Glutamatergic neuron (in vitro differentiated cells): ENCODE measurements at regions not wholly inside any gene's neighbourhood (a gene's known extent, or its start where the extent isn't known, plus 50 kb on each side); places are given as distances from the start of the nearest gene placed in this dataset.

Experiments
- DNase-seq: peaks from one replicate; pipeline ENCODE4 v3.0.0; 2022
- H3K27ac Mint-ChIP-seq: one replicate; pipeline ENCODE4 v1.8.0; 2020; ENCODE audit warnings: mild to moderate bottlenecking, mixed read lengths, inconsistent platforms; ENCODE audit not compliant: unreplicated experiment
- H3K27me3 Mint-ChIP-seq: one replicate; pipeline ENCODE4 v1.8.0; 2020; ENCODE audit warnings: mild to moderate bottlenecking, moderate library complexity, mixed read lengths, inconsistent platforms; ENCODE audit not compliant: unreplicated experiment
- H3K36me3 Mint-ChIP-seq: one replicate; pipeline ENCODE4 v1.8.0; 2020; ENCODE audit warnings: mild to moderate bottlenecking, mixed read lengths, inconsistent platforms; ENCODE audit not compliant: unreplicated experiment
- H3K4me1 Mint-ChIP-seq: one replicate; pipeline ENCODE4 v1.8.0; 2020; ENCODE audit warnings: mild to moderate bottlenecking, low read depth, mixed read lengths, inconsistent platforms; ENCODE audit not compliant: unreplicated experiment
- H3K4me3 Mint-ChIP-seq: one replicate; pipeline ENCODE4 v1.8.0; 2020; ENCODE audit warnings: mild to moderate bottlenecking, mixed read lengths, inconsistent platforms; ENCODE audit not compliant: unreplicated experiment
- H3K9me3 Mint-ChIP-seq: one replicate; pipeline ENCODE4 v1.8.0; 2020; ENCODE audit warnings: mild to moderate bottlenecking, moderate library complexity, mixed read lengths, inconsistent platforms; ENCODE audit not compliant: unreplicated experiment
- TF ChIP-seq, protein P1 (sequence below): fragments of 200-600 bp; sonication (generic); IDR thresholded peaks from one replicate; pipeline ENCODE4 v1.5.0; 2021; ENCODE audit not compliant: partially characterized antibody, unreplicated experiment

DNA sequence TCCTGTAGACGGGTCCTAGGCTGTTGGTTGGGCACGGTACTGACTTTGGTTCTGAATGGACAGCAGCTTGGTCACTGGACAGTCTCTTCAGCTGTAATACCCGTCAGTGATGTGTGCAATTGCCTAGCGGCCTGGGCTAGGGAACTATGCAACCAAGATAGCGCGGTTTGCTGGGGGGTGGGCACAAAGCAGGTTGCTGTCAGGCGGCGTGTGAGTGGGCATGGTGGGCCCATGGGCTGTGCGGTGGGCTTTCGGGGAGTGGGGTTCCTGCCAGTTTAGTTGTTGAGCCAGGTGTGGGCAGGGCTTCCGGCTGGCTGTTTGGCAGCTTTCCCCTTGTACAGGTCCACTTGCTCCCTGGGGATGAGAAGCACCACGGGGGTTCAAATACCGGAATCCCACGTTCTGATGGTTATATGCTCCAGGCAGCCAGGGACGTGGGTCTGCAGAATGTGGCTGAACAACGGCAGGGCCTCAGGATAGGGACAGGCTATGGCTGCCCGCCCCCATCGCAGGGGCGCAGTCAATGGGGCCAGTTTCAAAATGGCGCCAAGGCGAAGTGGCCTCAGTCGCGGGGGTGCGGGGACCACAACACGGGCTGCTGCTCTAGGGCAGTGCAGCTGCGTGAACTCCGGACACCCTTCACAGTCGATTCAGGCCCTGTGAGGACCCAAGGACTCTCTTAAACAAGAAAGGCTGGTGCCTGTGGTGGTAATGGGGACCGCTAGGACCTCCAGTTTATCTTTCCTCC is 407.5 kb upstream of the FIGN start:
- TF ChIP-seq, protein P1, sequence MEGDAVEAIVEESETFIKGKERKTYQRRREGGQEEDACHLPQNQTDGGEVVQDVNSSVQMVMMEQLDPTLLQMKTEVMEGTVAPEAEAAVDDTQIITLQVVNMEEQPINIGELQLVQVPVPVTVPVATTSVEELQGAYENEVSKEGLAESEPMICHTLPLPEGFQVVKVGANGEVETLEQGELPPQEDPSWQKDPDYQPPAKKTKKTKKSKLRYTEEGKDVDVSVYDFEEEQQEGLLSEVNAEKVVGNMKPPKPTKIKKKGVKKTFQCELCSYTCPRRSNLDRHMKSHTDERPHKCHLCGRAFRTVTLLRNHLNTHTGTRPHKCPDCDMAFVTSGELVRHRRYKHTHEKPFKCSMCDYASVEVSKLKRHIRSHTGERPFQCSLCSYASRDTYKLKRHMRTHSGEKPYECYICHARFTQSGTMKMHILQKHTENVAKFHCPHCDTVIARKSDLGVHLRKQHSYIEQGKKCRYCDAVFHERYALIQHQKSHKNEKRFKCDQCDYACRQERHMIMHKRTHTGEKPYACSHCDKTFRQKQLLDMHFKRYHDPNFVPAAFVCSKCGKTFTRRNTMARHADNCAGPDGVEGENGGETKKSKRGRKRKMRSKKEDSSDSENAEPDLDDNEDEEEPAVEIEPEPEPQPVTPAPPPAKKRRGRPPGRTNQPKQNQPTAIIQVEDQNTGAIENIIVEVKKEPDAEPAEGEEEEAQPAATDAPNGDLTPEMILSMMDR = no peak
- Mint-ChIP-seq H3K4me3 (no peak overlapping the region), H3K9me3 (no peaks in the 10 kb centered on the region), H3K27me3 (peaks cover 3% of the 10 kb centered on the region), H3K4me1 (no peaks in the 10 kb centered on the region), H3K36me3 (no peaks in the 10 kb centered on the region), H3K27ac (no peak overlapping the region)
- DNase-seq = no peak

DNA sequence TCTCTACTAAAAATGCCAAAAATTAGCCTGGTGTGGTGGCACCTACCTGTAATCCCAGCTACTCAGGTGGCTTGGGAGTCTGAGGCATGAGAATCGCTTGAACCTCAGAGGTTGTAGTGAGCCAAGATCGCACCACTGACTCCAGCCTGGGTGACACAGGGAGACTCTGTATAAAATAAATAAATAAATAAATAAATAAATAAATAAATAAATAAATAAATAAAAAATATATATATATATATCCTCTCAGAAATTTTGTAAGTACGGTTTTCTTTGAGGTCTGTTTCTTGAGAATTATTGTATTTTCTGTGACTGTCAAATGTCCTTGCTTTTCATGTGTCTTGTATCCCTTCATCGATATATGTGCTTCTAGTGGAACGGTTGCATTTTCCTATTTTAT is 406.9 kb upstream of the FIGN start:
- peaks cover 3% of the 10 kb centered on the region for H3K27me3 Mint-ChIP-seq
- H3K36me3 Mint-ChIP-seq = no peaks in the 10 kb centered on the region
- no peaks in the 10 kb centered on the region for H3K4me1 Mint-ChIP-seq
- no peak overlapping the region for H3K27ac Mint-ChIP-seq
- no peak overlapping the region for H3K4me3 Mint-ChIP-seq
- no peaks in the 10 kb centered on the region for H3K9me3 Mint-ChIP-seq
- TF ChIP-seq, protein P1 = no peak
- no peak for DNase-seq

DNA sequence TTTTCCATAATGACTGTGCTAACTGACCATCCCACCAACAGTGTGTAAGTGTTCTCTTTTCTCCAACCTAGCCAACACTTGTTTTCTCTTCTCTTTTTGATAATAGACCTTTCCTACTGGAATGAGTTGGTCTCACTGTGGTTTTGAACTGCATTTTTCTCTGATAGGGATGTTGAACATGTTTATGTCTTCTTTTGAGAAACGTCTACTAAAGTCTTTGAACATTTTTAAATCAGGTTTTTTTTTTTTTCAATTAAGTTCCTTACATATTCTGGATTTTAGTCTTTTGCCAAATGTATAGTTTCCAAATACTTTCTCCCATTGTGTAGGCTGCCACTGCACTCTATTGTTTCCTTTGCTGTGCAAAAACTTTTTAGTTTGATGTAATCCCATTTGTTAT is 405.5 kb upstream of the FIGN start:
- no peaks in the 10 kb centered on the region for H3K36me3 Mint-ChIP-seq
- peaks cover 3% of the 10 kb centered on the region for H3K27me3 Mint-ChIP-seq
- DNase-seq = no peak
- no peaks in the 10 kb centered on the region for H3K9me3 Mint-ChIP-seq
- TF ChIP-seq, protein P1 = no peak
- H3K4me1 Mint-ChIP-seq = no peaks in the 10 kb centered on the region
- no peak overlapping the region for H3K4me3 Mint-ChIP-seq
- no peak overlapping the region for H3K27ac Mint-ChIP-seq

DNA sequence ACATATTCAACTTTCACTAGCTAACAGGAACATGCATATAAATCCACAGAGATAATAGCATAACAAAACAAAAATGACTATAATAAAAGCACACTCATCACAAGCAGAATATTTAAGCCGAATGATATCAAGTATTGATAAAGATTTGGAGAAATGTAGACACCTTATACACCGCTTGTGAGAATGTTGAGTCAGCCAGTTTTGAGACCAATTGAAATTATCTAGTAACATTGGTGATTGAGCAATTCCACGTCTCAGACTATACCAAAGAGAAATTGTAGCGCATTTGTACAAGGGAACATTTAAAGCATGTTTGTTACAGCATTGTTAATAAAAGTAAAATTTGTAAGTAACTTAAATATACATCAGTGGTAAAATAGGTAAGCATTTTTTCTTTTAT is 402.9 kb upstream of the FIGN start:
- no peaks in the 10 kb centered on the region for H3K9me3 Mint-ChIP-seq
- H3K4me1 Mint-ChIP-seq = no peaks in the 10 kb centered on the region
- H3K27ac Mint-ChIP-seq = no peak overlapping the region
- no peaks in the 10 kb centered on the region for H3K36me3 Mint-ChIP-seq
- no peak overlapping the region for H3K4me3 Mint-ChIP-seq
- H3K27me3 Mint-ChIP-seq = peaks cover 2% of the 10 kb centered on the region
- no peak for DNase-seq
- TF ChIP-seq, protein P1 = no peak

DNA sequence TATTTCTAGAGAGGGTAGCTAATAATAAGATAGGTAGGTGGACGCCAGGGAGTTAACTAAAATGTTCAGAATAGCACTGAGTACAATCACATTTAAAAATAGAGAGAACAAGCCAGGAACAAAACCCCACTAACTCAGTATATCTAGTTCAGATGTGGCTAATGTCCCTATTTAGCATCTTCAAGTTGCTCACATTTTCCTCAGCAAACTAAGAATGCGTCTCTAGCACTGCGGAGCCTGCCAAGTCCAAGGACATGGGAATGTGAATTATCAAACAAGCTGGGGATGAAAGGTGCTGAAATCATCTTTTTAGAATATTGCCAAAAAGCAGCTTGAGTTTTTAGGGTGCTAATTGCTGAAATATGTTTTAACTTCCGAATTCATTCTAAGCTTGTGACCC is 398.5 kb upstream of the FIGN start:
- Mint-ChIP-seq H3K9me3 (no peaks in the 10 kb centered on the region), H3K4me3 (no peak overlapping the region)

More for the DNA sequence above, 398.5 kb upstream of the FIGN start:
- Mint-ChIP-seq H3K27me3 (no peaks in the 10 kb centered on the region), H3K27ac (no peak overlapping the region), H3K36me3 (no peaks in the 10 kb centered on the region), H3K4me1 (no peaks in the 10 kb centered on the region)
- DNase-seq = no peak
- TF ChIP-seq, protein P1 = no peak
